GM18867 (cell line): ENCODE measurements at regions not wholly inside any gene's neighbourhood (a gene's known extent, or its start where the extent isn't known, plus 50 kb on each side); places are given as distances from the start of the nearest gene placed in this dataset.
"Not testable (repeated sequence)": the region's sequence is repeated elsewhere in the genome, so short reads cannot be mapped to it uniquely, and the experiment has no call there.

Experiments used
- ATAC-seq: cut with Tn5 transposase; IDR thresholded peaks from one replicate; pipeline ENCODE4 v1.9.1; 2021; ENCODE audit warnings: mild to moderate bottlenecking, moderate library complexity; ENCODE audit not compliant: unreplicated experiment

DNA sequence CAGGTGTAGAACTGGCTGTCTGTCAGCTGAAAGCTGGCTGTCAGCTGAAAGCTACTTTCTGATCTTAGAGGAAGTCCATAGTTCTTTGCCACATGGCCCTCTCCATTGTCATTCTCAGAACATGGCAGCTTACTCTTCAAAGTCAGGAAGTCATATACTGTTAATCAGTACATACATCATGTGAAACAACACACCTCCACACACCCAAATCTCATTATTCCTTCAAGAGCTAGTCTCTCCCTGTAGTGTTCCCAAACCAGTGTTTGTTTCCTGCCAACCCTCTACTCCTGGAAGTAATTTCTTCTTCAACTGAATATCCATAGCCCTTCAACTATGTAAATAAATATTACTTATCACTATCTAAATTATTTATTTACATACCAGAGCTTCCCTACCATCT is 58.9 kb downstream of the OR5AK2 start:
- ATAC-seq: no peak

DNA sequence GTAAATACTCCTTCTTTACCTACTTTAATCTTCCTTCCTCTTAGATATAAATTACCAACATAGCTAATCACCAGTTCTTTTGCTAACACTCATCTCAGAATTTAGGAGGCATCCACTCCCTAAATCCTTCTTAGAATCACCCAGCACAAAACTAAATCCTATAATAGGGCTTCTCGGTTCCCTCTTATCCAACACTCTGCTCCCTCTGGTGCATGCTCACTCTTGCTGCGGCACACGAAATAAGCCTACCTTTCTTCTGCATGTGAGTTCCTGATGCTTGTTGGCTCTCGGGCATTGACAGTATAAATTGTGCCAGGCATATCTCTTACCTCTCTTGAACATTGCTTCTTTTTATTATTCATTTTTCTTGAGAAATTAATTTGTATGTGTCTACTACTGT is 61.0 kb downstream of the OR5AK2 start:
- no peak for ATAC-seq

DNA sequence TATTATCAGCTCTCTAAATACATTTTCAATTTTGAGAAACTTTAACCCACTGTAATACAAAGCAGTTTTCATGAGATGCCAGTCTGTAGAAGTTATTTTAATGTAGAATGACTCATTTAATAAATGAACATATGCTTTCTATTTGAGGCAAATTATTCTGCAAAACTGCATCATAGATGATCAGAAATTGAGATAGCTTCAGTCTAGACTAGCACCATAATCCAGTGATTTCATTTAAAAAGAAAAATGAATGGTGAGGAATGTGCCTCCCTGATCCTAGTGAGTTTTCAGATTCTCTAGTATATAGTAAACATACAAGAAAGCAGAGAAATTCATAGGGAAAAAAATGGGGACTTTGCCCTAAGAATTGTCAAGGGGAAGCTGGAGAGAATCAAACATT is 66.1 kb downstream of the OR5AK2 start:
- no peak for ATAC-seq

DNA sequence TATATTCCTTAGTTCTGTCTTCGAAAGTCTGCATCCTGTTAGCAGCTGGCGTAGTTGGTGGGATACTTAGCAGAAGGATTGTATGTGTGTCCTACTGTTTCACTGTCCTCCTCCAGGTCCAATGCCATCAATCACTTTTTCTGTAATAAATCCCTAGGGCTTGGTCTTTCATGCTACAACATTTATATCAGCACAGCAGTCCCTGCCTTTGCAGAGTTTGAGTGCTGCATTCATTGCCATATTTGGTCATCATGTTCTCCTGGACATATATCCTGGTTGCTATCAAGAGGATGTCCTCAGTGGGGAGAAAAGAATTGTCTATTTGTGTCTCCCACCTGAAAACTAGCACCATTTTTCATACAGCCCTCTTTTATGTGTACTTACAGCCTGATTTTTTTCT is 67.0 kb downstream of the OR5AK2 start:
- ATAC-seq: no peak

DNA sequence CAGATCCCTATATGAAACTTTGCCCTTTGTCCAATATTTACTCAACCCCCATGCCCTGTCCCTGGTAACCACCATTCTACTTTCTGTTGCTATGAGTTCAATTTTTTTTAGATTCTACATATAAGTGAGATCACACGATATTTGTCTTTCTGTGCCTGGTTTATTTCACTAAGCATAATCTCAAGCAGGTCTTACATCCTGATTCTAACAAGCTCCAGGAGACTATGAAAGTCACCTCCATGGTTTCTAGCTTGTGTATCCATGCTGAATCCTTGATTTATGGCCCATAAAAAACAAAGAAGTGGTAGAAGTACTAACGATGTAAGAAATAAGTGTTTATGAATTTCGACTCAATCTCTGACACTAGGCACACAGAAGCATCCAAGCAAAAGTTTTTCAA is 68.0 kb downstream of the OR5AK2 start:
- ATAC-seq: no peak

DNA sequence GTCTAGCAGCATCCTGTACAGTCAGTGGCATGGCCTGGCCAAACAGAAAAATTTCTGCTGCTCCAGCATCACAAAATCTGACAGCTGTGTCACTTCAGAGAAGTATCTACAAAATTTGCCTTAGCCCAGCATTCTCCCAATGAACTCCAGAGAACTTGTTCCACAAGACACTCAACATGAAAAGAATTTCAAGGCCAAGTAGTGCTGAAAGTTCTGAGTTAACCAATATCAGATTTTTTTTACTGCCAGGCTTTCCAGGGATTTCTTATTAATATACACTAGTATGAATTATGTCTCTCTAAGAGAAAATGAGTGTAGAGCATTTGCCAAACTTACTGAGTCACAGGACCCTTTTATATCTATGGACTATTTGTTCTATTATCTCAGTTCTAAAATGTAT is 68.8 kb downstream of the OR5AK2 start:
- no peak for ATAC-seq

DNA sequence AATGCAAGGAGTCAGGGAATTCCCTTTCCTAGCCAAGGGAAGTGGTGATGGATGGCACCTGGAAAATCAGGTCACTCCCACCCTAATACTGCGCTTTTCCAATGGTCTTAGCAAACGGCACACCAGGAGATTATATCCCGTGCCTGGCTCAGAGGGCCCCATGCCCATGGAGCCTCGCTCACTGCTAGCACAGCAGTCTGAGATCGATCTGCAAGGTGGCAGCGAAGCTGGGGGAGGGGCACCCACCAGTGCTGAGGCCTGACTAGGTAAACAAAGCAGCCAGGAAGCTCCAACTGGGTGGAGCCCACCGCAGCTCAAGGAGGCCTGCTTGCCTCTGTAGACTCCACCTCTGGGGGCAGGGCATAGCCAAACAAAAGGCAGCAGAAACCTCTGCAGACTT is 74.2 kb downstream of the OR5AK2 start:
- ATAC-seq: not testable (repeated sequence)

DNA sequence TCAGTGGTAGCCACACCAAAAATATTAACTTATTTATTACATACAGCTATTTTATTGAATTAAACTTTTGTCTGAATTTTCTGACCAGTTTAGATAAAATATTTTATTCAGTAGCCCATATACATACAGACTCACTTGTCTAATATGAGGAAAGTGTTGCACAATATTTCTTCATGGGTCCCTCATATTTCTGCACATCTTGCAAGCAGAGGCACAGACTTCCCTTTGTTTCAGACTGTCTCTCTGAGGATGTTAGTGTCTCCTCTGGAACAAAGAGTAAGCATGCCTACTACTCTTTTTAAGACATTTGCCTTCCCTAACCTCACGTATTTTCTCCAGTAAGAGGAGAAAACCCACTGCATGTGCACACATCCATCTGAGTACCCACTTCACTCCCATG is 81.2 kb downstream of the OR5AK2 start:
- no peak for ATAC-seq

DNA sequence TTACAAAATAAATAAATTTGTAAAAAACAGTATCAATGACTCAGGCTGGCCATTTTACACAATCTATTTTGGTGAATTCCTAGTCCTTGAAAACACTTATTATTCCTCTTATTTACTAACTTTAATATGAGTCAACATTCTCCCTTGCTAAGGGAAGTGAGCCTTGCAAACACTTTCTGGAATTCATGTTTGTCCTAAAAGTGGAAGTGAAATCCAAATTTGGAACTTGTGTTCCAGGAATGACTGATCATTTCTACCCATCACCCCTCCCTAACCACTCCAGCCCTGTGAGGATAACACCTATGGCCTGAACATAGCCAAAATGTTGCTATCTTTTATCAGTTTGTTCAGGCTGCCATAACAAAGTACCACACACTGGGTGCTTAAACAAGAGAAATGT is 83.1 kb downstream of the OR5AK2 start:
- ATAC-seq: no peak

DNA sequence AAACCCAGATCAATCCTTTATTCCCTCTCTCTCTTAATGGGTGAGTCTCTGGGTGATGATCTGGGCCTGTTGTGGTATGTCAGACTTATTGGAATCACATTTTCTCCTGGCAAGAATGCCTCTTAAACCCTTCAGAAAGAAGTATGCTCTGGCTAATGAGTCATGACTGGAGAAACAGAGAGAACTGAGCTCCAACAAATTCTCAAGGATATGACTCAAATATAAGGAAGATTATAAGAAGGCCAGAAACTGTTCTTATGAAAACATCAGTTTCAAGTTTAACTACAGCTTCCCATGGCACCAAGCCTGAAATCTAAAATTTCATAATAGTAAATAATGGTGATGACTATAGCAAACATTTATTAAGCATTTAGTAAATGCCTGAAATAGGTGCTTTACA is 83.9 kb downstream of the OR5AK2 start:
- no peak for ATAC-seq

DNA sequence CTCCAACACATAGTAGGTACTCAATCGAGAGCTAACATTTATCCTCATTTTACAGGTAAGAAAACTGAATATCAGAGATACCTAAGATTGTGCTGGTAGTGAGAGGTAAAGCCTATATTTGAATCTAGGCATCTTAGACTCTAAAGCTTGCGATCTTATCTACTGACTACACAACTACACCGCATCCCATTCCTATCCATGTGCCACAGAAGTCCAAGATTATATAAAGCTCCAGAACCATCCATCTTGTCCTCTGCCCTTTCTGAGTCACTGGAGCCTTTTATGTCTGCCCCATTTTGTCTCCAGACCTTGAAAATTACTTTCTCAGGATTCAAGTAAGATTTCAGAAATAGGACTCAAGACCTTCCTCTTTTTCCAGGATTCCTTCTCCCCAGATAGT is 84.4 kb downstream of the OR5AK2 start:
- no peak for ATAC-seq

DNA sequence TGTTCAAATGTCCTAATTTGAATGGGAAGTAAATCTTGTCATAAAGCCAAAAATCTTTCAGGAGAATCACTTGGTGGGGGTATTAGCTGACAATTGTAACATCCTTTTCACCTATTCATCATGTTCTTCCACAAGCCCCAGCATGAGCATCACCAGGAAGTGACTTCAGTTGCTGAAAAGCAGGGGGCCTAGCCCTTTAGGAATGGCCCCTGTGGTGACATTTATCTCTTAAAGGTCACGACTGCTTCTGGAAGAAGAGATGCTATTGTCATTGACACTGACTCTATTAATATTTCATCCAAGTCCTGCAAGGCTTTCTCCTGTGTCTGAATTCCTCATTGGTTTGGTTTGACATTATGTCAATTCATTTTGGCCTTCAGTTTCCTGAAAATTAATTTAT is 92.6 kb downstream of the OR5AK2 start:
- no peak for ATAC-seq

DNA sequence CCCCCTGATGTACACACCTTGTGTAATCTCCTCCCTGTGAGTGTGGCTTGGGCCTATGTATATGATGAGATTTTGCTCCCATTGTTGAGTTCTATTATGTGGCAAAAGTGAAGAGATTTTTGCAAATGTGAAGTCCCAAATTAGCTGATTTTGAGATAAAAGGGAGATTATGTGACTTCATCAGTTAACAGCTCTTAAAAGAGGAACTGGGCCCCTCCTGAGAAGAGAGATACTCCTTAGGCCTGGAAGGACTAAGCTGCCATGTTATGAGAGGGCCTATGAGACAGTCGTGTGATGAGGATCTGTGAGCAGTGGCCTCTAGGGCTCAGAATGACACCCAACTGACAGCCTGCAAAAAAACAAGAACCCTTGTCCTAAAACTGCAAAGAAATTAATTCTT is 93.4 kb downstream of the OR5AK2 start:
- ATAC-seq: no peak

DNA sequence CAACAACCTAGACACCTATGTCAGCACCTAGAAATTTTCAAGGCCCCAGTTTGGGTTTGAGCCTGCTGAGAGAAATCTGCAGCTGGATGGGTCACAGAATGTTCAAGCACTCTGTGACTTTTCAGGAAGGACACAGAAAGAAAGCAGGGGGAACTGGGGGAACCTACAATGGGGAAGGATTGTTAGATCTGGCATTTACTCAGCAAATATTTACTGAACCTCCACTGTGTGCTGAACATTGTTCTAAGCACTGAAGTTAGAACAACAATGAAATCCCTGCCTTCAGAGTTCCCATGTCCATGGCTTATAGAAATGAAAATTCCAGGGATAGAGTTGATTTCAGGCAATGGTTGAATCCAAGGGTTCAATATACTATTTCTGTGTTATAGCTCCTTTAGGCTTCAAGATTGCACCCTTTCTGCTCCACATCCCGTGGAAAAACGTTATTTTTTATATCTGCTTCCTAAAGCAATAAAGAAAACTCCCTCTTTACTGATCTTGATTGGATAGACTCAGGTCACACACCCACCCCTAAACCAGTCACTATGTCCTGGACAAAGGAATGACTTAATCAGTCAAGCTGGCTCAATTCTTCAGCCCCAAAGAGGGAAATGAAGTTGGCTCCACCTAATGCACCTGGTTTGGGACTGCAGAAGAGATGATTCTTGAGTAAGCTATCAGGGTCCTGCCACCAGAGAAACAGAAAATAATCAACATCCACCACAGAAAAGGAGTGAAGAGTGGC is 95.1 kb downstream of the OR5AK2 start:
- ATAC-seq: no peak

DNA sequence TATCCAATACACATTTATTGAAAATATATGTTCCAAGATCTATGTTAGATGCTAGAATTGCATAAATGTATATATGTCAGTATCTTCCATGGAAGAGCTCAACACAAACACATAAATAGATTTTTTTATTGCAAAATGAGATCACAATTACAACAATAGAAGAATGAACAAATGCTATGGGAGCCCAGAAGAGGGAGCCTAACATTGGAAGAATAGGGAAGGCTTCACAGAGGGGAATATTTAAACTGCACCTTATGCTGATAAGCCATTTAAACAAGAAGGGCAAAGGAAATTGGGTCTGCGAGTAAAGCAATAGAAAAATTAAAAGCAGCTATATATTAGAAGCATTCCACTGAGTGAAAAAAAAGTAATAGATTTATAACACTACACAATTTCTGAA is 96.1 kb upstream of the LRRC55 start:
- no peak for ATAC-seq

DNA sequence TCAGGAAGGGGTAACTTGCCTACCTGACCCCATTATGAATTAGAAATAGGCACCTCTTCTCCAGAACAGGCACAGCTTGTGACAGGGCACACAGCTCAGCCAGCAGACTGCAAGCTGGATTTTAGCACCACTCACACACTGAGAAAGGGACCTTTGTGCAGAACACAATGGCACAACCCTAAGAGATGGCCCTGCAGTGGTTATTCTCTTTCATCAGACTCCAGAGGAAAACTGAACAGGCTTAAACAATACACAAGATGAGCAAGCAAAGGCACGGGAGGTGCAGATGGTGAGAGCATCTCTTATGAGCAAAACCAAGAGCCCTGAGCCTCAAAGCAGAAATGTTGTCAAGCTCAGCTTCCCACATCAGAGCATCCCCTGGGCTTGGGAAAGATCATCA is 93.8 kb upstream of the LRRC55 start:
- ATAC-seq: no peak

DNA sequence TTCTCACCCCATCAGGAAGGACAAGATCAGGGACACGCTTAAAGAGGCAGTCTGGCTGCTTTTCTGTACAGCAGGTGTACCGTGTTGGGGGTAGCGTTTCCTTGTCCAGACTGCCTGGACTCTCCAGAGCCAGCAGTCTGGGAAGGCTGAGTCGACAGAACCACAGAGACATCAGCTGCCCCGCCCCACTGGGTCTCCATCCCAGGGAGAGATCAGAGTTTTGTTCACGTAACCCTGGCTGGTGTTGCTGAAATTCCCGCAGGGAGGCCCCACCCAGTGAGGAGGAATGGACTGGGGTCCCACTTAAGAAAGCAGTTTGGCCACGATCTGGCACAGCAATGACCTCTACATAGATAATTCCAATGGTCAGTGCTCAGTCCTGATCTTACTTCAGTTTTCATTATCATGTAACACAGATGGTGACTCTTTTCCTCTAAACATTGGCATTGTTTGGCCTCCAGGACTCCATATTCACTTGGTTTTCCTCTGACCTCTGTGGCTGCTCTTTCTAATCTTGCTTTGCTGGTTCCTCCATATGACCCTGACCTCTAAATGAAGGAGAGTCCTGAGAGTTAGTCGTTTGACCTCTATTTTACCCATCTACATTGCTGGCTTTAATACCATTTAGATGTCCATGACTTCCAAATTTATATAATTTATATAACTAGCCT is 89.6 kb upstream of the LRRC55 start:
- ATAC-seq: no peak

DNA sequence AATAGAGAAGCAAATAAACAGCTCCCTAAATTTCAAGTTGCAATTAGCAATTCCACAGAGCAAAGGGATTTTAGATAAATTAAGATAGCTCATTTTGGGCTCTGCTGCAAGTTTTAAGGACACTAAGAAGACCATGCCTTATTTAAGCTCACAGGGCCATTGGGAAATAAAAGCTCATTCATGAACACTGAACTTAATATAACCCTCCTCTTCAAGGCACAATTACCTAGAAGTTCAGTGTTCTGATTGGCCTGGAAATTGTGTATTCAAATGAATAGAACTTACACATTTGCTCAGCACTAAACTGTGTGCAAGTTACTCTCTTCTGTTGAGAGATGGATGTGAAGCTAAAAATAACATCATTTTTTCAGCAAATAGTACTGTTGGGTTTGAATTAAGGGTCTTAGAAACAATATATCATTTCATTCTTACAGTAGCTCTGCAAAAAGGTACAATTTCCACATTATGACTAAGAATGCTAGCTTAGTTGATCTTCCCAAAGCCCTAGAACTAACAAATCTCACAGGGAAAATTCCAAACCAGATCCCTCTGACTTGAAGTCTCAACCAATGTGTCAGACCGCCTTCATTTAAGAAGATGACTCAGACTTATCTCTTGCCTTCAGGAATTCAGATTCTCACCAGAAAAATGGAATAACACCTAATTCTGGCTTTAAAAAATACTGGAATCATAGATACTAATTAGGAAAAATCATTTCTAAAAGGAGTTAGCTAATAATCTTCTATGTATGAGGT is 87.4 kb upstream of the LRRC55 start:
- ATAC-seq: no peak

DNA sequence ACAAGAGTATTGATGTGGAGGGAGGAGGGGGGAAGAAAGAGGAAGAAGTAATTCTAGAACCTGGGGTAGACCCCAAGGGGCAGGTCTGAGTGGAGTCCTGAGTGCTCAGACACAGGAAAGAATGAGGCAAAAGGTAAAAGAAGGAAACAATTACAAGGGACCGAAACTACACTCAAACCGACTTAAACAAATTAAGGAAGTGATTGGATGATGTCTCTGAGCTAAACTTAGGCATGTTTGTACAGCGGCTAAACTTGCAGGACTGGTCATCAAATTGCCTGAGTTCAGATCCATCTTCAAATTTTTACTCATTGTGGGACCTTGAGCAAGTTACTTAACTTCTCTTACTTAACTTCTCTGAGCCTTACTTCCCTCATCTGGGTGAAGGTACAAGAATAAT is 86.3 kb upstream of the LRRC55 start:
- peak; percentile 60 for ATAC-seq

DNA sequence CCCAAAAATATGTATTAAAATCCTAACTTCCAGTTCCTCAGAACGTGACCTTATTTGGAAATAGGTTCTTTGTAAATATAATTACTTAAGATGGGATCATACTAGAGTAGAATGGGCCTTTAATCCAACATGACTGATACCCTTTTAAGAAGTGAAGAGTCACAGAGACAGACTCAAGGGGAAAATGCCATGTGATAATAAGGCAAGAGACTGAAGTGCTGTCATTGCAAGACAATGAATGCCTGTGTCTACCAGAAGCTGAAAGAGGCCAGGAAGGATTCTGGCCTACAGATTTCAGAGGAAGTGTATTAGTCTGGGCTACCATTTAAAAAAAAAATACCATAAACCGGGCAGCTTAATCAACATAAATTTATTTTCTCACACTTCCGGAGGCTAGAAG is 85.9 kb upstream of the LRRC55 start:
- no peak for ATAC-seq

DNA sequence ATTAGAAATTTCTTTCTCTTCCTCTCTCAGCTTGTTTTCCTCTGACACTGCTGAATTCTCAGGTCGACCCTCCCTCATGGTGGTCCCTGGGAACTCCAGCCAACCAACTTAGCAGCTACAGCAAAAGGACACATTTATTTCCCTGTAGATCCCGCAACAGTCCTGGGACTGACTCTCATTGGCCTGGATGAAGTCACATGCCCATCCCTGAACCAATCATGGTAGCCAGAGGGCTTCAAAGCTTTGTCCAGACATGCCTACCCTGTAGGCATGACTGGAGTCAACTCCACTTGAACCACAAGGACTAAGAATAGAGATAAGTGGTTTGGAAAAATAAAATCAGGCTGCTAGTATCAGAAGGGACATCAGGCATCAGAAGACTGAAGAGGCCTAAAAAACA is 84.6 kb upstream of the LRRC55 start:
- ATAC-seq: no peak

DNA sequence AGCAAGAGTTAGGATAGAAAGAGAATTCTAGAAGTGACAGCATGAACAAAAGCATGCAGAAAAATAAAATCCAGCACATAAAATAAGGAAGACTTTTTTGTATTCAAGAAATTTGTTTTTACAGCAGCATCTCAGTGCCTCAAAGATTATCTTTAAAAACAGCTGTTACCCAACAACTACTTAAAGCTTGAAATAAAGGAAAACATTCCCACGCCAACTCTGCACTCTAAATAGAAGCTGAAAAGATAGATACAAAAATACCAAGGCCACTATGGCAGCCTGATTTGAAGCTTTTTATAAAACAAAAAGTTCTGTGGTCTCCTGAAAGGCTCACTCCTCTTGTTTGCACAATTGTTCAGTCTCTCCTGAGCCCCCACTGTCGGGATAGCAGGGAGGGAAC is 83.6 kb upstream of the LRRC55 start:
- no peak for ATAC-seq
